Upper lobe of left lung (tissue), 4 donors: ENCODE measurements at regions not wholly inside any gene's neighbourhood (a gene's known extent, or its start where the extent isn't known, plus 50 kb on each side); places are given as distances from the start of the nearest gene placed in this dataset.

Experiments
- small RNA-seq, 4 donors: library from RNA; depleted of rRNA; stranded (forward); fragments of <200 nt; gene quantifications; one replicate each; pipeline ENCODE3, GENCODE V24; 2016

Small RNA genes lying in the stretch of these regions (small RNA-seq; reads per million reads assigned to genes)
- gene RN7SL484P: 0 reads per million in 4 donors
